Mucosa of rectum (tissue), 2 donors: ENCODE measurements at regions not wholly inside any gene's neighbourhood (a gene's known extent, or its start where the extent isn't known, plus 50 kb on each side); places are given as distances from the start of the nearest gene placed in this dataset.
A peak's percentile ranks its signal among the peaks of the same experiment; 100 is the strongest.

ENCODE experiments used
- H3K27ac ChIP-seq, 2 donors: one replicate each; pipeline ENCODE4 v1.7.0; 2013; ENCODE audit warnings: inconsistent platforms in 2 of 2, low read depth in 2 of 2, low read length in 2 of 2
- H3K27me3 ChIP-seq, 2 donors: one replicate each; pipeline ENCODE4 v1.7.0; 2013; ENCODE audit warnings: low read length in 2 of 2; ENCODE audit not compliant: control insufficient read depth in 2 of 2, insufficient read depth in 2 of 2
- H3K36me3 ChIP-seq, 2 donors: one replicate each; pipeline ENCODE4 v1.7.0; 2013; ENCODE audit warnings: low read length in 2 of 2; ENCODE audit not compliant: control insufficient read depth in 2 of 2, insufficient read depth in 2 of 2
- H3K4me1 ChIP-seq, 2 donors: one replicate each; pipeline ENCODE4 v1.7.0; 2013; ENCODE audit warnings: low read length in 2 of 2, mild to moderate bottlenecking in 1 of 2; ENCODE audit not compliant: control insufficient read depth in 2 of 2, insufficient read depth in 2 of 2
- H3K4me3 ChIP-seq, 2 donors: one replicate each; pipeline ENCODE4 v1.7.0; 2013; ENCODE audit warnings: low read length in 2 of 2
- H3K9ac ChIP-seq, 2 donors: one replicate each; pipeline ENCODE4 v1.7.0; 2013; ENCODE audit warnings: low read length in 2 of 2, low read depth in 1 of 2, mild to moderate bottlenecking in 1 of 2
- H3K9me3 ChIP-seq, 2 donors: one replicate each; pipeline ENCODE4 v1.7.0; 2013; ENCODE audit warnings: low read length in 2 of 2; ENCODE audit not compliant: control insufficient read depth in 2 of 2
- donor health status: healthy.
- donor health status: Normal muscosa, but diverticular disease.

GRCh38 chr21:38965241-38965640, 159.5 kb downstream of the ETS2 start:
- Histone ChIP-seq H3K36me3 (no peaks in the 10 kb centered on the region), H3K4me1 (peaks cover 0 to 4% of the 10 kb centered on the region in 2 donors), H3K27ac (peak overlapping the region; percentile 61 to 77), H3K9ac (no peak overlapping the region), H3K27me3 (no peaks in the 10 kb centered on the region), H3K4me3 (no peak overlapping the region), H3K9me3 (no peaks in the 10 kb centered on the region)

- Histone ChIP-seq H3K4me3 (no peak overlapping the region), H3K9ac (no peak overlapping the region), H3K9me3 (no peaks in the 10 kb centered on the region), H3K36me3 (no peaks in the 10 kb centered on the region), H3K27me3 (no peaks in the 10 kb centered on the region), H3K4me1 (peaks cover 18 to 25% of the 10 kb centered on the region in 2 donors), H3K27ac (no peak overlapping the region)
These were observed 157.3 kb downstream of the ETS2 start for GRCh38 chr21:38963006-38963405.

GRCh38 chr21:38960251-38960650, 154.5 kb downstream of the ETS2 start:
- Histone ChIP-seq H3K36me3 (no peaks in the 10 kb centered on the region), H3K9ac (peak overlapping the region in 1 of 2 donors; percentile 69), H3K27me3 (no peaks in the 10 kb centered on the region), H3K9me3 (no peaks in the 10 kb centered on the region), H3K4me3 (no peak overlapping the region), H3K27ac (peak overlapping the region; percentile 83 to 93), H3K4me1 (peaks cover 42 to 49% of the 10 kb centered on the region in 2 donors)

GRCh38 chr21:38959692-38960061, 153.9 kb downstream of the ETS2 start:
- no peaks in the 10 kb centered on the region for H3K9me3 ChIP-seq
- no peak overlapping the region for H3K4me3 ChIP-seq
- peaks cover 48 to 55% of the 10 kb centered on the region in 2 donors for H3K4me1 ChIP-seq
- H3K9ac ChIP-seq, result peak overlapping the region; percentile 60 to 69
- peak overlapping the region; percentile 83 to 93 for H3K27ac ChIP-seq
- H3K27me3 ChIP-seq, result no peaks in the 10 kb centered on the region
- H3K36me3 ChIP-seq, result no peaks in the 10 kb centered on the region

GRCh38 chr21:38958940-38959691, 153.4 kb downstream of the ETS2 start:
- peaks cover 51 to 58% of the 10 kb centered on the region in 2 donors for H3K4me1 ChIP-seq
- no peak overlapping the region for H3K4me3 ChIP-seq
- no peaks in the 10 kb centered on the region for H3K36me3 ChIP-seq
- peak overlapping the region; percentile 60 to 69 for H3K9ac ChIP-seq
- peak overlapping the region; percentile 83 to 93 for H3K27ac ChIP-seq
- H3K27me3 ChIP-seq, result no peaks in the 10 kb centered on the region
- no peaks in the 10 kb centered on the region for H3K9me3 ChIP-seq

- Histone ChIP-seq H3K27me3 (no peaks in the 10 kb centered on the region), H3K4me3 (no peak overlapping the region), H3K9ac (peak overlapping the region in 1 of 2 donors; percentile 69), H3K9me3 (no peaks in the 10 kb centered on the region), H3K27ac (peak overlapping the region; percentile 83 to 93), H3K4me1 (peaks cover 51 to 58% of the 10 kb centered on the region in 2 donors), H3K36me3 (no peaks in the 10 kb centered on the region)
These were observed 152.6 kb downstream of the ETS2 start for GRCh38 chr21:38958323-38958705.

GRCh38 chr21:38957575-38958322, 152.0 kb downstream of the ETS2 start:
- Histone ChIP-seq H3K9ac (peak overlapping the region in 1 of 2 donors; percentile 55), H3K4me3 (no peak overlapping the region), H3K27ac (peak overlapping the region; percentile 83 to 93), H3K36me3 (no peaks in the 10 kb centered on the region), H3K4me1 (peaks cover 51 to 58% of the 10 kb centered on the region in 2 donors), H3K9me3 (no peaks in the 10 kb centered on the region), H3K27me3 (no peaks in the 10 kb centered on the region)

GRCh38 chr21:38956856-38957571, 151.3 kb downstream of the ETS2 start:
- peaks cover 51 to 61% of the 10 kb centered on the region in 2 donors for H3K4me1 ChIP-seq
- no peak overlapping the region for H3K4me3 ChIP-seq
- H3K36me3 ChIP-seq, result no peaks in the 10 kb centered on the region
- H3K9ac ChIP-seq, result peak overlapping the region; percentile 27 to 55
- H3K27me3 ChIP-seq, result no peaks in the 10 kb centered on the region
- no peaks in the 10 kb centered on the region for H3K9me3 ChIP-seq
- peak overlapping the region; percentile 83 to 93 for H3K27ac ChIP-seq

GRCh38 chr21:38956521-38956855, 150.8 kb downstream of the ETS2 start:
- no peaks in the 10 kb centered on the region for H3K9me3 ChIP-seq
- no peaks in the 10 kb centered on the region for H3K36me3 ChIP-seq
- peak overlapping the region; percentile 83 to 93 for H3K27ac ChIP-seq
- peak overlapping the region in 1 of 2 donors; percentile 14 for H3K4me3 ChIP-seq
- H3K4me1 ChIP-seq, result peaks cover 51 to 62% of the 10 kb centered on the region in 2 donors
- peak overlapping the region; percentile 27 to 55 for H3K9ac ChIP-seq
- no peaks in the 10 kb centered on the region for H3K27me3 ChIP-seq

GRCh38 chr21:38956007-38956406, 150.3 kb downstream of the ETS2 start:
- Histone ChIP-seq H3K4me1 (peaks cover 51 to 66% of the 10 kb centered on the region in 2 donors), H3K36me3 (no peaks in the 10 kb centered on the region), H3K27me3 (no peaks in the 10 kb centered on the region), H3K9me3 (no peaks in the 10 kb centered on the region), H3K4me3 (peak overlapping the region in 1 of 2 donors; percentile 14), H3K27ac (peak overlapping the region; percentile 83 to 93), H3K9ac (peak overlapping the region in 1 of 2 donors; percentile 55)
